ENCODE measurements at regions not wholly inside any gene's neighbourhood (a gene's known extent, or its start where the extent isn't known, plus 50 kb on each side); places are given as distances from the start of the nearest gene placed in this dataset.

DNA sequence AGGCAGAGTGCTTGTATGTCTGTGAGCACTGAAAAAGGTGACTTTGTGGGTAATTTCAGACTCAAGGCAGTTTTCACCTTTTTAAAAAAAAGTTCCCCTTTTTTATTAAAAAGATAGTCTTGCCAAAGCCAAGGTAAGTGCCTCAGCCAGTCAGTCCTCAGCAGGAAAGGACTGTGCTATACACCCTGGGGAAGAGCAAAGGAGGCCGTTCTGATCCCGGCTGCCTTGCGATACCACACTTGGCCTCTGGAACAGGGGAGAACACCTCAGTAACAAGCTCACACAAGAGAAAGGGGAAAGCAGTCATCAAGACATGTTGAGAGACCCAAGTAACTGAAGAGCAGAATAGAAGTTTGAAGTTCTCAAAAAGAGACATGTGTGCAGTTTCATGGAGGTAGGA lies 541.7 kb downstream of the BCOR start:
- H3K14ac ChIP-seq (ENCODE audit: low read length in 2 of 2), result no peak overlapping the region
- no peak overlapping the region for H2AFZ ChIP-seq (ENCODE audit: low read depth, low read length)
- no peak overlapping the region for H3K18ac ChIP-seq (ENCODE audit: low read depth in 1 of 2, low read length in 2 of 2)
- H2BK15ac ChIP-seq (ENCODE audit: low read depth, poor library complexity, severe bottlenecking), result no peak overlapping the region
- H4K8ac ChIP-seq (ENCODE audit: low read length), result no peak overlapping the region
- WGBS, result 58% methylated on average over 2 of the region's 3 CpGs
- peaks cover 11% of the 10 kb centered on the region for H3K9me3 ChIP-seq (ENCODE audit: control insufficient read depth, low read length)
- no peaks in the 10 kb centered on the region for H3K79me1 ChIP-seq (replicated peaks; ENCODE audit: low read length, poor library complexity, severe bottlenecking)
- H4K91ac ChIP-seq (ENCODE audit: low read length), result no peak overlapping the region
- H3K4me1 ChIP-seq (ENCODE audit: control insufficient read depth, insufficient read depth, low read depth, low read length), result no peaks in the 10 kb centered on the region
- H3K23ac ChIP-seq (ENCODE audit: low read length in 2 of 2), result no peak overlapping the region
- H3K4ac ChIP-seq (ENCODE audit: low read depth in 1 of 2, low read length in 2 of 2), result no peak overlapping the region
- no peak overlapping the region for H3K9ac ChIP-seq (ENCODE audit: low read length)
- H3K4me3 ChIP-seq (ENCODE audit: insufficient read depth in 1 of 2, low read depth in 1 of 2, low read length in 2 of 2), result no peak overlapping the region
- H2BK120ac ChIP-seq (ENCODE audit: low read depth, low read length), result no peak overlapping the region
- H2AK5ac ChIP-seq (ENCODE audit: low read length, severe bottlenecking), result no peak overlapping the region
- H3K36me3 ChIP-seq (ENCODE audit: control insufficient read depth in 1 of 2, insufficient read depth in 2 of 2, low read depth in 1 of 2, low read length in 2 of 2), result no peaks in the 10 kb centered on the region
- H3K27ac ChIP-seq (ENCODE audit: low read length, poor library complexity, severe bottlenecking), result no peak overlapping the region
- no peak overlapping the region for H2BK5ac ChIP-seq (ENCODE audit: low read depth, low read length, poor library complexity, severe bottlenecking)
- H3K27me3 ChIP-seq (ENCODE audit: control insufficient read depth in 1 of 2, insufficient read depth in 1 of 2, low read length in 2 of 2), result peaks cover 0 to 78% of the 10 kb centered on the region in 2 experiments
- H3K4me2 ChIP-seq (ENCODE audit: low read length, poor library complexity, severe bottlenecking), result no peak overlapping the region
- no peak overlapping the region for H2BK12ac ChIP-seq (ENCODE audit: low read length in 2 of 2)
- DNase-seq, result no peak

DNA sequence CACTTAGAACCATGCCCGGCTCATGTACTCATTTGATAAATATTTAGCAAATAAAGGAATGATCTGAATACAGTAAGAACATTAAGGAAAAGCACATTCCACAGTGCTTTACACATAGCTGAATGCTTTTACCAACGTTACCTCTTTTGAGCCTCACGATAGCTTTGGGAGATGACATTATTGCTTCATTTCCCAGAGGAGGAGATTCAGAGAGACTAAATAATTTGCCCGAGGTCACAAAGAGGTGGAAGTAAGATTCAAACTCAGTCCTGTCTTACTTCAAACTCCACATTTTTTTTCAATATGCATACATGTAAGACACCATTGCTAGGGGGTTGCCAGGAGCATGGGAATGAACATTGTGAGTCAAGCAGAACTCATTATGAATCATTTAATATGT lies 538.5 kb downstream of the BCOR start:
- WGBS, result no CpG with 5 or more reads among the region's 4 CpGs
- H3K27ac ChIP-seq (ENCODE audit: low read length, poor library complexity, severe bottlenecking), result no peak overlapping the region

DNA sequence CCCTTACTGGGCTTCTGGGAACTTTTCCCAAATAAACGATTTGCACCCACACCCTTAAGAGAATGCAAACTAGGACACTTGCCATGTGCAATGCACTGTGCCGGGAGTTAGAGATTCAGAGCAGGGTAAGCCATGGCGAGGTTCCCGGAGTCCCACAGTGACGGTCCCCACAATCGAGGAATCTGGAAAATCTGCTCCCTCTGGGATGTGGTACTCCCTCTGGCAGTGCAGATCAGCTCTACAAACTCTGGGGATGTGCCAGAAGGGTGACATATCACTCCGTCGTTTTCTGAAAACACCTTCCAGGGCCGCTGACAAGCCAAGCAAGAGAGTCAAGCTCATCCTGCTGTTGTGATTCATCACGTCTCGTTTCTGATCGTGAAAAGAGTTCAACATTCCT lies 537.5 kb downstream of the BCOR start:
- no peak overlapping the region for H3K4me3 ChIP-seq (ENCODE audit: insufficient read depth in 1 of 2, low read depth in 1 of 2, low read length in 2 of 2)
- H3K23ac ChIP-seq (ENCODE audit: low read length in 2 of 2), result no peak overlapping the region
- no peak overlapping the region for H2BK15ac ChIP-seq (ENCODE audit: low read depth, poor library complexity, severe bottlenecking)
- no peak overlapping the region for H3K18ac ChIP-seq (ENCODE audit: low read depth in 1 of 2, low read length in 2 of 2)
- DNase-seq, result no peak
- no peak overlapping the region for H3K9ac ChIP-seq (ENCODE audit: low read length)
- H3K14ac ChIP-seq (ENCODE audit: low read length in 2 of 2), result no peak overlapping the region
- WGBS, result 84% methylated on average over 12 of the region's 12 CpGs
- H3K4me2 ChIP-seq (ENCODE audit: low read length, poor library complexity, severe bottlenecking), result no peak overlapping the region
- no peaks in the 10 kb centered on the region for H3K36me3 ChIP-seq (ENCODE audit: control insufficient read depth in 1 of 2, insufficient read depth in 2 of 2, low read depth in 1 of 2, low read length in 2 of 2)
- no peaks in the 10 kb centered on the region for H3K79me1 ChIP-seq (replicated peaks; ENCODE audit: low read length, poor library complexity, severe bottlenecking)
- peaks cover 0 to 81% of the 10 kb centered on the region in 2 experiments for H3K27me3 ChIP-seq (ENCODE audit: control insufficient read depth in 1 of 2, insufficient read depth in 1 of 2, low read length in 2 of 2)
- no peak overlapping the region for H4K91ac ChIP-seq (ENCODE audit: low read length)
- no peak overlapping the region for H2BK5ac ChIP-seq (ENCODE audit: low read depth, low read length, poor library complexity, severe bottlenecking)
- no peaks in the 10 kb centered on the region for H3K4me1 ChIP-seq (ENCODE audit: control insufficient read depth, insufficient read depth, low read depth, low read length)
- H3K4ac ChIP-seq (ENCODE audit: low read depth in 1 of 2, low read length in 2 of 2), result no peak overlapping the region
- H2BK12ac ChIP-seq (ENCODE audit: low read length in 2 of 2), result no peak overlapping the region
- H3K27ac ChIP-seq (ENCODE audit: low read length, poor library complexity, severe bottlenecking), result no peak overlapping the region
- H4K8ac ChIP-seq (ENCODE audit: low read length), result no peak overlapping the region
- no peaks in the 10 kb centered on the region for H3K9me3 ChIP-seq (ENCODE audit: control insufficient read depth, low read length)
- no peak overlapping the region for H2AK5ac ChIP-seq (ENCODE audit: low read length, severe bottlenecking)
- no peak overlapping the region for H2AFZ ChIP-seq (ENCODE audit: low read depth, low read length)
- H2BK120ac ChIP-seq (ENCODE audit: low read depth, low read length), result no peak overlapping the region

More for the DNA sequence above, 538.5 kb downstream of the BCOR start:
- Histone ChIP-seq H3K18ac (ENCODE audit: low read depth in 1 of 2, low read length in 2 of 2) (no peak overlapping the region), H3K9ac (ENCODE audit: low read length) (no peak overlapping the region), H3K36me3 (ENCODE audit: control insufficient read depth in 1 of 2, insufficient read depth in 2 of 2, low read depth in 1 of 2, low read length in 2 of 2) (no peaks in the 10 kb centered on the region), H3K4me1 (ENCODE audit: control insufficient read depth, insufficient read depth, low read depth, low read length) (no peaks in the 10 kb centered on the region), H4K8ac (ENCODE audit: low read length) (no peak overlapping the region), H2BK5ac (ENCODE audit: low read depth, low read length, poor library complexity, severe bottlenecking) (no peak overlapping the region), H2BK120ac (ENCODE audit: low read depth, low read length) (no peak overlapping the region), H2AFZ (ENCODE audit: low read depth, low read length) (no peak overlapping the region), H4K91ac (ENCODE audit: low read length) (no peak overlapping the region), H3K9me3 (ENCODE audit: control insufficient read depth, low read length) (no peaks in the 10 kb centered on the region), H3K4me2 (ENCODE audit: low read length, poor library complexity, severe bottlenecking) (no peak overlapping the region), H3K27me3 (ENCODE audit: control insufficient read depth in 1 of 2, insufficient read depth in 1 of 2, low read length in 2 of 2) (peaks cover 0 to 80% of the 10 kb centered on the region in 2 experiments), H2BK12ac (ENCODE audit: low read length in 2 of 2) (no peak overlapping the region), H2AK5ac (ENCODE audit: low read length, severe bottlenecking) (no peak overlapping the region), H3K14ac (ENCODE audit: low read length in 2 of 2) (no peak overlapping the region), H3K4me3 (ENCODE audit: insufficient read depth in 1 of 2, low read depth in 1 of 2, low read length in 2 of 2) (no peak overlapping the region), H3K79me1 (replicated peaks; ENCODE audit: low read length, poor library complexity, severe bottlenecking) (no peaks in the 10 kb centered on the region), H2BK15ac (ENCODE audit: low read depth, poor library complexity, severe bottlenecking) (no peak overlapping the region), H3K23ac (ENCODE audit: low read length in 2 of 2) (no peak overlapping the region), H3K4ac (ENCODE audit: low read depth in 1 of 2, low read length in 2 of 2) (no peak overlapping the region)
- DNase-seq, result no peak

DNA sequence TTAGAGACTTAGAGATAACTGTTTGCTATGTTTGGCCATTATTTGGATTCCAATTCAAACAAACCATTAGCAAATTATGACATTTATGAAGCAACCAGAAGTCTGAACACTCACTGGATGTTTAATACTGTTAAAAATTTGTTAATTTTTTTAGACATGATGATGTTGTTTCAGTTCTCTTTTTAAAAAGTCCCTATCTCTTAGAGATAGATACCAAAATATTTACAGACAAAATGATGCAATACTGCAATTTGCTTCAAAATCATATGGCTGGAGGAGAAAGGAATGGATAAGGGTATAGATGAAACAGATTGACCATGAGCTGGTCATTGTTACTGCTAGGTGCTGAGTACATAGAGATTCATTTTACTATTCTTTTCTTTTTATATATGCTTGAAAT lies 534.6 kb downstream of the BCOR start:
- no peak overlapping the region for H3K23ac ChIP-seq (ENCODE audit: low read length in 2 of 2)

More for the DNA sequence above, 534.6 kb downstream of the BCOR start:
- no peak overlapping the region for H2BK12ac ChIP-seq (ENCODE audit: low read length in 2 of 2)
- H3K14ac ChIP-seq (ENCODE audit: low read length in 2 of 2), result no peak overlapping the region
- no peaks in the 10 kb centered on the region for H3K79me1 ChIP-seq (replicated peaks; ENCODE audit: low read length, poor library complexity, severe bottlenecking)
- no peak overlapping the region for H4K8ac ChIP-seq (ENCODE audit: low read length)
- no peak overlapping the region for H3K4me2 ChIP-seq (ENCODE audit: low read length, poor library complexity, severe bottlenecking)
- H3K9ac ChIP-seq (ENCODE audit: low read length), result no peak overlapping the region
- H3K4me3 ChIP-seq (ENCODE audit: insufficient read depth in 1 of 2, low read depth in 1 of 2, low read length in 2 of 2), result no peak overlapping the region
- H3K36me3 ChIP-seq (ENCODE audit: control insufficient read depth in 1 of 2, insufficient read depth in 2 of 2, low read depth in 1 of 2, low read length in 2 of 2), result no peaks in the 10 kb centered on the region
- no peak overlapping the region for H2BK15ac ChIP-seq (ENCODE audit: low read depth, poor library complexity, severe bottlenecking)
- no peak overlapping the region for H4K91ac ChIP-seq (ENCODE audit: low read length)
- no peak overlapping the region for H2AK5ac ChIP-seq (ENCODE audit: low read length, severe bottlenecking)
- no peak overlapping the region for H3K4ac ChIP-seq (ENCODE audit: low read depth in 1 of 2, low read length in 2 of 2)
- peaks cover 0 to 85% of the 10 kb centered on the region in 2 experiments for H3K27me3 ChIP-seq (ENCODE audit: control insufficient read depth in 1 of 2, insufficient read depth in 1 of 2, low read length in 2 of 2)
- H3K4me1 ChIP-seq (ENCODE audit: control insufficient read depth, insufficient read depth, low read depth, low read length), result no peaks in the 10 kb centered on the region
- no peak overlapping the region for H2BK5ac ChIP-seq (ENCODE audit: low read depth, low read length, poor library complexity, severe bottlenecking)
- no peaks in the 10 kb centered on the region for H3K9me3 ChIP-seq (ENCODE audit: control insufficient read depth, low read length)
- no peak overlapping the region for H2AFZ ChIP-seq (ENCODE audit: low read depth, low read length)
- no peak overlapping the region for H3K18ac ChIP-seq (ENCODE audit: low read depth in 1 of 2, low read length in 2 of 2)
- H3K27ac ChIP-seq (ENCODE audit: low read length, poor library complexity, severe bottlenecking), result no peak overlapping the region
- no peak for DNase-seq
- no peak overlapping the region for H2BK120ac ChIP-seq (ENCODE audit: low read depth, low read length)
